ENCODE measurements at regions not wholly inside any gene's neighbourhood (a gene's known extent, or its start where the extent isn't known, plus 50 kb on each side); places are given as distances from the start of the nearest gene placed in this dataset.

GRCh38 chr3:166446986-166447385, 609.8 kb upstream of the BCHE start:
- TF ChIP-seq POLR2A (IDR thresholded peaks at IDR 0.05), result no peak
- TF ChIP-seq CTCF (IDR thresholded peaks at IDR 0.05 in 4 of 5, conservative IDR thresholded peaks at IDR 0.05 in 1 of 5), result no peak

Measured in gastrocnemius medialis (tissue), 4 donors.